HepG2 (cell line): ENCODE measurements at regions not wholly inside any gene's neighbourhood (a gene's known extent, or its start where the extent isn't known, plus 50 kb on each side); places are given as distances from the start of the nearest gene placed in this dataset.

ENCODE experiments used
- ATAC-seq: fragments of 200-7000 bp; cut with Tn5 transposase; 3 replicates; pipeline ENCODE4 v1.9.1; 2020; ENCODE audit warnings: mild to moderate bottlenecking, moderate library complexity
- BruUV-seq: library from RNA; stranded (reverse); fragments of 400-500 nt; replicated peaks from 2 replicates; lab custom pipeline; 2021; lab: Mats Ljungman, UMichigan
- CTCF ChIA-PET: fragments of 300-600 bp; formaldehyde crosslinking; extraction: SDS; loops from one replicate; lab custom pipeline; 2021; ENCODE audit warnings: low total read pairs, inconsistent platforms, low intra/inter-chr PET ratio; lab: Yijun Ruan, JAX
- POLR2A ChIA-PET: fragments of 350-600 bp; sonication (Branson Sonifier 250); formaldehyde crosslinking; loops from one replicate; lab custom pipeline; 2020; ENCODE audit warnings: antibody characterized with exemption, inconsistent platforms; lab: Yijun Ruan, JAX
- DNase-seq: peaks from one replicate; pipeline ENCODE4 v3.0.0-alpha.2; 2015; ENCODE audit warnings: low spot score
- FAIRE-seq: peaks from 3 replicates; lab custom pipeline; 2011; peaks lifted over from hg19 to GRCh38; lab: Jason Lieb, UNC
- H2AFZ ChIP-seq: one replicate; pipeline ENCODE4 v1.6.1; 2011; ENCODE audit warnings: low read length, inconsistent platforms
- H3K27ac ChIP-seq: fragments of 300-600 bp; 3 replicates; pipeline ENCODE4 v1.8.0; 2011; ENCODE audit warnings: mixed run types, mild to moderate bottlenecking, mixed read lengths, low read length, inconsistent platforms; ENCODE audit not compliant: insufficient read depth; ENCODE audit errors: extremely low read length
- H3K27me3 ChIP-seq, 2 experiments: fragments of 200-600 bp in 1 of 2; 2 replicates in 1 of 2; 3 replicates in 1 of 2; pipeline versions ENCODE4 v1.6.0 to v1.8.0; 2011; ENCODE audit warnings: low read length in 2 of 2, mild to moderate bottlenecking in 2 of 2, moderate library complexity in 2 of 2, inconsistent platforms in 1 of 2; ENCODE audit not compliant: insufficient read depth in 2 of 2, control insufficient read depth in 1 of 2
- H3K36me3 ChIP-seq, 2 experiments: fragments of 200-600 bp in 1 of 2; replicated peaks in 1 of 2; 2 replicates in 1 of 2; 3 replicates in 1 of 2; pipeline versions ENCODE4 v1.5.1 to v1.8.0; 2011; ENCODE audit warnings: low read length in 2 of 2, inconsistent platforms in 1 of 2; ENCODE audit not compliant: insufficient read depth in 2 of 2, control insufficient read depth in 1 of 2
- H3K4me1 ChIP-seq: 2 replicates; pipeline ENCODE4 v1.5.1; 2012; ENCODE audit warnings: low read length, inconsistent platforms; ENCODE audit not compliant: insufficient read depth
- H3K4me2 ChIP-seq: 2 replicates; pipeline ENCODE4 v1.6.0; 2011; ENCODE audit warnings: low read depth, low read length, inconsistent platforms
- H3K4me3 ChIP-seq, 3 experiments: fragments of 200-600 bp in 1 of 3; sonication (generic), shearing (Covaris generic) in 1 of 3; replicated peaks in 1 of 3; 2 replicates each; pipeline ENCODE4 v1.5.1; 2011 to 2016; ENCODE audit warnings: low read length in 3 of 3, inconsistent platforms in 2 of 3, low read depth in 2 of 3, mild to moderate bottlenecking in 2 of 3, control low read depth in 1 of 3, mixed read lengths in 1 of 3; ENCODE audit not compliant: insufficient read depth in 1 of 3
- H3K79me2 ChIP-seq: one replicate; pipeline ENCODE4 v1.6.1; 2011; ENCODE audit warnings: low read length, inconsistent platforms; ENCODE audit not compliant: insufficient read depth
- H3K9ac ChIP-seq: 2 replicates; pipeline ENCODE4 v1.6.0; 2011; ENCODE audit warnings: mild to moderate bottlenecking, low read depth, low read length, inconsistent platforms; ENCODE audit not compliant: insufficient read depth
- H3K9me3 ChIP-seq: 2 replicates; pipeline ENCODE4 v1.5.1; 2012; ENCODE audit warnings: mild to moderate bottlenecking, low read length
- H4K20me1 ChIP-seq: 2 replicates; pipeline ENCODE4 v1.6.0; 2011; ENCODE audit warnings: inconsistent platforms, mild to moderate bottlenecking, low read length, moderate library complexity; ENCODE audit not compliant: insufficient read depth
- EHMT2 ChIP-seq: fragments of 200-600 bp; sonication (generic); IDR thresholded peaks from 2 replicates; pipeline ENCODE4 v1.7.0; 2017; ENCODE audit warnings: antibody characterized with exemption, low read depth, low read length, borderline replicate concordance
- NKX3-1 ChIP-seq: sonication (generic); formaldehyde crosslinking; IDR thresholded peaks from 2 replicates; pipeline ENCODE4 v1.5.0; 2020; ENCODE audit warnings: missing genetic modification reagents
- ZNF234 ChIP-seq: sonication (generic); formaldehyde crosslinking; conservative IDR thresholded peaks from 2 replicates; pipeline ENCODE4 v1.5.1; 2020; ENCODE audit warnings: mild to moderate bottlenecking, missing genetic modification reagents
- ZNF274 ChIP-seq: sonication (generic); formaldehyde crosslinking; IDR thresholded peaks from 2 replicates; pipeline ENCODE4 v1.5.1; 2020; ENCODE audit warnings: mild to moderate bottlenecking, missing genetic modification reagents
- ZNF746 ChIP-seq: sonication (generic); formaldehyde crosslinking; IDR thresholded peaks from 2 replicates; pipeline ENCODE4 v1.8.0; 2022; ENCODE audit warnings: mild to moderate bottlenecking, missing genetic modification reagents
- WGBS: methylation state at CpG from one replicate; pipeline ENCODE4 v1.1.6; 2017; ENCODE audit warnings: low lambda C conversion rate; 5-methylcytosine and 5-hydroxymethylcytosine counted together
- in situ Hi-C: cut with HindIII; loops from 2 replicates; pipeline ENCODE4 v1.10.0; 2017; ENCODE audit warnings: low pct_unique_long_range_greater_than_20kb; ENCODE audit not compliant: extremely low pct_ligation_motif_present
- intact Hi-C: fragments of 100-400 bp; cut with micrococcal nuclease; formaldehyde crosslinking; loops from one replicate; pipeline ENCODE4 v1.10.0; 2022; ENCODE audit not compliant: unreplicated experiment
- TF ChIP-seq, protein P1 (sequence below): sonication (generic); formaldehyde crosslinking; conservative IDR thresholded peaks from 2 replicates; pipeline ENCODE4 v1.5.0; 2020; ENCODE audit warnings: missing genetic modification reagents
- TF ChIP-seq, protein P2 (sequence below), 2 experiments: fragments of 450-650 bp in 1 of 2; sonication (generic) in 1 of 2; formaldehyde crosslinking in 1 of 2; IDR thresholded peaks; 2 replicates each; pipeline versions ENCODE4 v1.6.1 to v1.8.0; 2016 to 2022; ENCODE audit warnings: antibody characterized with exemption in 1 of 2, mild to moderate bottlenecking in 1 of 2, missing genetic modification reagents in 1 of 2

- Histone ChIP-seq H3K4me1 (no peaks in the 10 kb centered on the region), H3K9ac (no peak overlapping the region), H3K4me2 (no peak overlapping the region), H3K27me3 (no peaks in the 10 kb centered on the region; a peak in 1 of 5 replicates), H2AFZ (no peak overlapping the region), H3K79me2 (no peaks in the 10 kb centered on the region), H3K4me3 (no peak overlapping the region), H4K20me1 (no peaks in the 10 kb centered on the region), H3K27ac (no peak overlapping the region), H3K9me3 (no peaks in the 10 kb centered on the region), H3K36me3 (no peaks in the 10 kb centered on the region)
- ATAC-seq (no peak), DNase-seq (no peak), FAIRE-seq (no peak)
- intact Hi-C loops: no loop called here
- 10% methylated on average over 6 of the region's 6 CpGs for WGBS
- TF ChIP-seq, protein P1, sequence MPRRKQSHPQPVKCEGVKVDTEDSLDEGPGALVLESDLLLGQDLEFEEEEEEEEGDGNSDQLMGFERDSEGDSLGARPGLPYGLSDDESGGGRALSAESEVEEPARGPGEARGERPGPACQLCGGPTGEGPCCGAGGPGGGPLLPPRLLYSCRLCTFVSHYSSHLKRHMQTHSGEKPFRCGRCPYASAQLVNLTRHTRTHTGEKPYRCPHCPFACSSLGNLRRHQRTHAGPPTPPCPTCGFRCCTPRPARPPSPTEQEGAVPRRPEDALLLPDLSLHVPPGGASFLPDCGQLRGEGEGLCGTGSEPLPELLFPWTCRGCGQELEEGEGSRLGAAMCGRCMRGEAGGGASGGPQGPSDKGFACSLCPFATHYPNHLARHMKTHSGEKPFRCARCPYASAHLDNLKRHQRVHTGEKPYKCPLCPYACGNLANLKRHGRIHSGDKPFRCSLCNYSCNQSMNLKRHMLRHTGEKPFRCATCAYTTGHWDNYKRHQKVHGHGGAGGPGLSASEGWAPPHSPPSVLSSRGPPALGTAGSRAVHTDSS: no peak
- TF ChIP-seq EHMT2: no peak
- ChIA-PET POLR2A (no interaction called here), CTCF (no interaction called here)
- no TSS peak for BruUV-seq
- in situ Hi-C loops: no loop called here
Observed at GRCh38 chr12:91566328-91567099, 383.9 kb upstream of the DCN start.

GRCh38 chr12:91565846-91566245, 383.2 kb upstream of the DCN start:
- no peaks in the 10 kb centered on the region for H4K20me1 ChIP-seq
- whole genome bisulfite sequencing: 0% methylated on average over 1 of the region's 1 CpG
- H3K4me3 ChIP-seq: no peak overlapping the region
- H3K4me2 ChIP-seq: no peak overlapping the region
- no peaks in the 10 kb centered on the region for H3K4me1 ChIP-seq
- no peaks in the 10 kb centered on the region; a peak in 1 of 5 replicates for H3K27me3 ChIP-seq
- intact Hi-C loops: no loop called here
- no peaks in the 10 kb centered on the region for H3K79me2 ChIP-seq
- no peak overlapping the region for H3K27ac ChIP-seq
- ChIA-PET POLR2A (no interaction called here), CTCF (no interaction called here)
- no TSS peak for BruUV-seq
- in situ Hi-C loops: no loop called here
- H2AFZ ChIP-seq: no peak overlapping the region
- no peaks in the 10 kb centered on the region for H3K36me3 ChIP-seq
- no peaks in the 10 kb centered on the region for H3K9me3 ChIP-seq
- DNase-seq: no peak
- H3K9ac ChIP-seq: no peak overlapping the region
- no peak for FAIRE-seq
- ATAC-seq: no peak
- TF ChIP-seq ZNF234 (CRISPR knock-in tag) (no peak), ZNF746 (CRISPR knock-in tag) (no peak), NKX3-1 (CRISPR knock-in tag) (no peak), ZNF274 (CRISPR knock-in tag) (no peak)
- TF ChIP-seq, protein P2, sequence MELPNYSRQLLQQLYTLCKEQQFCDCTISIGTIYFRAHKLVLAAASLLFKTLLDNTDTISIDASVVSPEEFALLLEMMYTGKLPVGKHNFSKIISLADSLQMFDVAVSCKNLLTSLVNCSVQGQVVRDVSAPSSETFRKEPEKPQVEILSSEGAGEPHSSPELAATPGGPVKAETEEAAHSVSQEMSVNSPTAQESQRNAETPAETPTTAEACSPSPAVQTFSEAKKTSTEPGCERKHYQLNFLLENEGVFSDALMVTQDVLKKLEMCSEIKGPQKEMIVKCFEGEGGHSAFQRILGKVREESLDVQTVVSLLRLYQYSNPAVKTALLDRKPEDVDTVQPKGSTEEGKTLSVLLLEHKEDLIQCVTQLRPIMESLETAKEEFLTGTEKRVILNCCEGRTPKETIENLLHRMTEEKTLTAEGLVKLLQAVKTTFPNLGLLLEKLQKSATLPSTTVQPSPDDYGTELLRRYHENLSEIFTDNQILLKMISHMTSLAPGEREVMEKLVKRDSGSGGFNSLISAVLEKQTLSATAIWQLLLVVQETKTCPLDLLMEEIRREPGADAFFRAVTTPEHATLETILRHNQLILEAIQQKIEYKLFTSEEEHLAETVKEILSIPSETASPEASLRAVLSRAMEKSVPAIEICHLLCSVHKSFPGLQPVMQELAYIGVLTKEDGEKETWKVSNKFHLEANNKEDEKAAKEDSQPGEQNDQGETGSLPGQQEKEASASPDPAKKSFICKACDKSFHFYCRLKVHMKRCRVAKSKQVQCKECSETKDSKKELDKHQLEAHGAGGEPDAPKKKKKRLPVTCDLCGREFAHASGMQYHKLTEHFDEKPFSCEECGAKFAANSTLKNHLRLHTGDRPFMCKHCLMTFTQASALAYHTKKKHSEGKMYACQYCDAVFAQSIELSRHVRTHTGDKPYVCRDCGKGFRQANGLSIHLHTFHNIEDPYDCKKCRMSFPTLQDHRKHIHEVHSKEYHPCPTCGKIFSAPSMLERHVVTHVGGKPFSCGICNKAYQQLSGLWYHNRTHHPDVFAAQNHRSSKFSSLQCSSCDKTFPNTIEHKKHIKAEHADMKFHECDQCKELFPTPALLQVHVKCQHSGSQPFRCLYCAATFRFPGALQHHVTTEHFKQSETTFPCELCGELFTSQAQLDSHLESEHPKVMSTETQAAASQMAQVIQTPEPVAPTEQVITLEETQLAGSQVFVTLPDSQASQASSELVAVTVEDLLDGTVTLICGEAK (IDR thresholded peaks at IDR 0.05): no peak
- TF ChIP-seq, protein P2 (CRISPR knock-in tag; IDR thresholded peaks at IDR 0.05): no peak
